Ramos (cell line): ENCODE measurements at regions not wholly inside any gene's neighbourhood (a gene's known extent, or its start where the extent isn't known, plus 50 kb on each side); places are given as distances from the start of the nearest gene placed in this dataset.

Experiments
- in situ Hi-C: fragments of 300-500 bp; cut with MboI; formaldehyde crosslinking; loops from one replicate; pipeline ENCODE4 v1.14.3; 2022; ENCODE audit warnings: low sequenced_read_pairs; ENCODE audit not compliant: unreplicated experiment

- in situ Hi-C loops, result no loop called here
Observed at GRCh38 chr5:56319526-56320181, 86.5 kb upstream of the ANKRD55 start.

DNA sequence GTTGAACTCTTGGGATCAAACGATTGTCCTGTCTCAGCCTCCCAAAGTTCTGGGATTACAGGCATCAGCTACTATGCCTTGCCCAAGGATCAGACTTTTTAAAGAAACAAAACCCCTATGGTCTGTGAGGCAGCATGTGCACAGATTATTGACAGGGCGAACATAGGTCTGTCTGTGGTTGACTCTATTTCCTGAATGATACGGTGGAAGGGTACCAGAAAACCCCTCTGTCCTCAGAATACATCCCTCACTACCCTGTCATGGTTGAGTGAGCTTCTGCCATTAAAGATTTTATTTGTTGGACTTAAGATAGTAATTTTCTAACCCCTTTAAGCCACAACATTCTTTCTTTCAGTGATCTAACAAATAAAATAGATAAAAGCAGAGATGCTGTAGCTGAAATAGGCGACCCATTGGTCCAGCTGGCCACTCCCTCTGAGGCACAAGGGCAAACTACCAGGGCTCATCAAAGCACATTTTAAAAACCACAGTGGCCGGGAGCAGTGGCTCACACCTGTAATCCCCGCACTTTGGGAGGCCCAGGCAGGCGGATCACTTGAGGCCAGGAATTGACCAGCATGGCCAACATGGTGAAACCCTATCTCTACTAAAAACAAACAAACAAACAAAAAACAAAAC is 84.9 kb upstream of the ANKRD55 start:
- in situ Hi-C loops, result no loop called here

- in situ Hi-C loops, result no loop called here
Observed at GRCh38 chr5:56316299-56316994, 83.3 kb upstream of the ANKRD55 start.

DNA sequence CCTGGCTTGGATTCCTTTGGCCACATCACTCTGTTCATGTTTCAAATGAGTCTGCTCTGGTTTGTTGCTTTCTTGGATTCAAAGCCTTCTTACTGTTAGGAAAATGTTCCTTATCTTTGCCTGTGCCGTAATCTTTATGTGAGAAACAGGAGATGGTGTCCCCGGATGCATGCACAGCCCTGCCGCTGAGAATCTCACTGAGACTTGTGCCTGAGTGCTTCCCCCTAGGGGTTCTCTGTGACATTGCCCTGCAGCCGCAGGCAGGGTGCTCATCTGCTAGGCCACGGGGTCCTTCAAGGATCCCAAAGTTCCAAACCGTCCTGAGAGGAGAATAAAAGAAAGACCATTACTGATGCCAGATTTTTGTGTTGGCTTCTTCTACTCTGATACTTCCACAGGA is 81.4 kb upstream of the ANKRD55 start:
- in situ Hi-C loops, result no loop called here

DNA sequence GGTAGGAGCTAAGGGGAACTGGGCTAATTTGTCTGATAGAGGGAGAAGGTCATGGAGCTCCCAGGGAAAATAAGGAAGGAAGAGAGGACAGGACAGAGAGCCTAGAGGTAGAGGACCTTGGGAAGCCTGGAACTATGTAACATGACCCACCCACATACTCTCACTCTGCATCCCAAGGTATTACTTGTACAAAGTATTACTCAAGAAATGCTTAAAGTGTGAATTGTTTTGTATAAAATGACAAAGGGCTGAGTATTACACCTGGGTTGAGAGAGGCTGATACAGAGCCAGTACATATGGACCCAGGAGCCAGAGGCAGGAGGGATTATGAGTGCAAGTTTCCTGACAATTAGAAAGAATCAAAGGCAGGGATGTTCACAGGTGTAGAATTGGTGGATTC is 80.5 kb upstream of the ANKRD55 start:
- in situ Hi-C loops, result no loop called here

GRCh38 chr5:56313004-56313531 is 79.9 kb upstream of the ANKRD55 start:
- in situ Hi-C loops, result no loop called here

DNA sequence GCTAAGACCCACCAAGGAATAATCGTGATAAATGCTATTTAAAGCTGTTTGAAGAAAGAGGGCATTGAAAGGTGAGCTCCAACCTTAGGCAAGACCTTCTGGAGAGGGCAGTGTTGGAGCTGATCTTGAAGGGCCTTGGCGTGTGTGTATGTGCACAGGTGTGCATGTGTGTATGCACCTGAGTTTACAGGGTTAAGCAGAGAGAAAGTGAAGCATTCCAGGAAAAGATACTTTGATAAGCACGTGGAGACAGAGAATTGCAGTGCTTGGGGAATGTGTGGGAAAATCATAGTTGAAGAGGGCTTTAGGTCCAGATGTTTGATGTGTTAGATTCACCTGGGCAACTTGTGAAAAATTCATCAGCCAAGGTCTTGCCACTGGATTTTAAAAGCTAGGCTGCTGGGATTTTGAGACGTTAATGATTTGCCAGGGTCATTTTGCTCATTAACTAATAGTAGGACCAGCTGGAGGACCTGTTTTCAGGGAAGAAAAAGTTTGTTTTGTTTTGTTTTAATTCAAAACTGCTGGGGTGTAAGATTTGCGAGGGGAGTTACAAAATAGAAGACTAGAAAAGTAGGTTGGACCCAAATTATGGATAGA is 78.3 kb upstream of the ANKRD55 start:
- in situ Hi-C loops, result no loop called here

DNA sequence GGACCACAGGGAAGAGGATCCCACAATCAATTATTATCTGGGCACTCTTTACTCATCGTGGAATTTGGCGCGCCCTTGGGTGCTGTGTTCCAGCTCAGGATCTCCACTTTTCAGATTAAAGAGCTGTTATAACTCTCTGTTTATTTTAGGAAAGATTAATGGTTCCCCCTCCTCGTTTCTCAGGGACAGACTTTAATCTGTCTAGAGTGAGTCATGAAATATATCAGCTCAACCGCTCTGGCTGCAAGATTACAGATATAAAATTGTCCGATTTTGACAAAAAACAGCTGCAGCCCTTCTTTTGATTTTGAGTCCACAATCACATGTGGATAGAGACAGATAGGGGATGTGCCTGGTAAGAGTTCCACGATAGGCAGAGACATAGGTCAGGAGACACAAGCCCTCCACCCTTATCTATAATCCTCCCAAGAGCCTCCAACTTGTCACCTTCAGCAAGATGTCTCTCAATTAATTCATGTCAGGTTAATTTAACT is 77.6 kb upstream of the ANKRD55 start:
- in situ Hi-C loops, result no loop called here

GRCh38 chr5:56309262-56309826 is 76.2 kb upstream of the ANKRD55 start:
- in situ Hi-C loops, result no loop called here

DNA sequence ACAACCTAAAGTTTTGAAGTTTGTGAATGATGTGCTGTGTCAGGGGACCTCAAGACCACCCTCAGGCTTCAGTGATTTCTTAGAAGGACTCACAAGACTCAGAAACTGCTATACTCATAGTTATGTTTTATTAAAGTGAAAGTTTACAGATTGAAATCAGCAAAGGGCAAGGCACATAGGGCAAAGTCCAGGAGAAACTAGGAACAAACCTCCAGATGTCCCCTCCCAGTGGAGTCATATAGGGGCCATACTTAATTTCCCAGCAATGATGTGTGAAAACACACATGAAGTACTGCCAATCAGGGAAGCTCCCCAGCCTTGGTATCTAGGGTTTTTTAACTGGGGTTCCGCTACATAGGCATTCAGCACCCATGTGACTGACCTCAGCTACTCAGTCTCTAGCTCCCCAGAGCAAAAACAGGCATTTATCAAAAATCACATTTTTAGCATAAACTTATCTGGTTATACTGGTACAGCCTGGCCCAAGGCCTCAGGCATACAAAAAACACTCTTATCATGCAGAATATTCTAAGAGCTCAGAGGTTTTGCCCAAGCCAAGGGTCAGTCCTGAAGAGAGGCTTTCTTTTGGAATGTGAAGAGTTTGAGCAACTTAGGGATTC is 74.7 kb upstream of the ANKRD55 start:
- in situ Hi-C loops, result no loop called here

DNA sequence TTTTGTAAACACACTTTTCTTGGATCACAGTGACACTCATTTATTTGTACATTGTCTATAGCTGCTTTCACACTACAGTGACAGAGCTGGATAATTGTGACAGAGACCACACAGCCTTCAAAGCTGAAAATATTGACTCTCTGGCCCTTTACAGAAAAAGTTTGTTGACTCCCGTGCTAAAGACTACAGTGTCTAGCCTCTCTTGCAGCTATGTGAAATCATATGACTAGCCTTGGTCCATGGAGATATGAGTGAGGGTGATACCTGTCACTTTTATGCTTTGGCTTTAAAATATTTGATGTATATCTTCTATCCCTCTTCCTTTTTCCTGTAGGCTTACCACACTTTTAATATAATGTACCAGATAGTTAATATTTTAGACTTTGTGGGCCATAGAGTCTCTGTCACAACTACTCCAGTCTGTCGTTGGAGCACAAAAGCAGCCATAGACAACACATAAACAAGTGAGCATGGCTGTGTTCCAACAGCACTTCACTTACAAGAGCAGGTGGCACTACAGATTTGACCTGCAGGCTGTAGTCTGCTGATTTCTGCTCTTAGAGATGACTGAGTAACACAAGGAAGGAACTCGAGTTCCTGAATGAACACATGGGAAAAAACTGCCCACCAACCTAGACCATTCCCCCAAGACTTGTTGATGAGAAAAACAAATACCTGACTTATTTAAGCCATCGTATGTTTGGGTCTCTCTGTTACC is 73.5 kb upstream of the ANKRD55 start:
- in situ Hi-C loops, result no loop called here

GRCh38 chr5:56305001-56305950 is 72.1 kb upstream of the ANKRD55 start:
- in situ Hi-C loops, result no loop called here

- in situ Hi-C loops, result no loop called here
Observed at GRCh38 chr5:56303511-56303910, 70.4 kb upstream of the ANKRD55 start.

DNA sequence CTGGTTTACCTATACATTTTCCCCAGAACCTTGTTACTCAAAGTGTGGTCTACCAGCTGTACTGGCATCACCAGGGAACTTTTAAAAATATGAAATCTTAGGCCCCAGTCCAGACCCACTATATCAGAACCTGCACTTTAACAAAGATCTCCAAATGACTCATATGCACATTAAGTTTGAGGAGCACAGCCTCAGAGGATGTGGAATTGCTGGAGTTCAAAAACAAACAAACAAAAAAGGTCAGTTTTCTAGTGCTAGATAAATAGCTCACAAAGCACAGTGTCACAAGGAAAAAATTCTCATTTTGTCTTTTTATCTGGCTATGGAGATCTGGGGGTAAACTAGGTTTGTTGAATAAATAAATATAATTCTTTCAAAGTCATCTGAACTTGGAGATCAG is 68.9 kb upstream of the ANKRD55 start:
- in situ Hi-C loops, result no loop called here

DNA sequence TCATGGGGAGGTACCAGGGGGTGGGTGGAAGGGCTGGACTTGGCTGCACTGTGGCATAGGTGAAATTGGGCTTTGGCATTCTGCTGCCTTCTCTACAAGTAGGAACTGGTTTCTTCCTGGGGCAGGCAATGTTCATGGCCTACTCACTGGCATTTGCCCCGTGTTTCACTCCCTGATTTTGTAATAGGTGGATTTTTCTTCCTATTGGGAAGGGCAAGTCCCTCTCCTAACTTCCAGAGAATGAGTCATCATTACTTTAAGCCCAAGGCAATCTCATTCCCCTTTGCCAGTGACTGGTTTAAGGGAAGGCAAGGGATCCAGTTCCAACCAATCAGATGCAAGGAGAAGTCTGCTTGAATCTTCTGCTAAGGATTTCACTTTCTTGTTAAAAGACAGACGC is 67.9 kb upstream of the ANKRD55 start:
- in situ Hi-C loops, result no loop called here

- in situ Hi-C loops, result no loop called here
Observed at GRCh38 chr5:56299212-56299611, 66.1 kb upstream of the ANKRD55 start.

- in situ Hi-C loops, result no loop called here
Observed at GRCh38 chr5:56298336-56299090, 65.4 kb upstream of the ANKRD55 start.

DNA sequence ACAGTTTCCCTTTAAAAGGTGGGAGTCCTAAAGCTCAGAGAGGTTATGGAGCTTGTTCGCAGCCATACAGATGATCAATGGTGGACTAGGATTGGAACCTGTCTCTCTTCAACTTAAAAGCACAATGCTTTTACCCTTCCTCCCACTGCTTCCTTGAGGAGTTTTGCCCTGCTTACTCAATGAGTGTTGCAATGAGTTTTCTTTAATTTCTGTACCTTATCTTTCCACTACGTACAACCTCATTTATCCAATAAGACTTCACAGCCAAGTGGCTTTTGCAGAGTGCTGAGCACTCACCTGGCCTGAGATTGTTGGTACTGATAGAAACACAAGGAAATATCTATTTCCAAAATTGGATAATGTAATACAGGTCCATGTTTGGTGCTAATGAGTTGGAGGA is 64.7 kb upstream of the ANKRD55 start:
- in situ Hi-C loops, result no loop called here
